Hepatic stellate cell (primary cell): ENCODE measurements at regions not wholly inside any gene's neighbourhood (a gene's known extent, or its start where the extent isn't known, plus 50 kb on each side); places are given as distances from the start of the nearest gene placed in this dataset.
"Not testable (repeated sequence)": the region's sequence is repeated elsewhere in the genome, so short reads cannot be mapped to it uniquely, and the experiment has no call there.

Experiments used
- DNase-seq: peaks from one replicate; pipeline ENCODE4 v3.0.0; 2011; ENCODE audit warnings: low spot score

DNA sequence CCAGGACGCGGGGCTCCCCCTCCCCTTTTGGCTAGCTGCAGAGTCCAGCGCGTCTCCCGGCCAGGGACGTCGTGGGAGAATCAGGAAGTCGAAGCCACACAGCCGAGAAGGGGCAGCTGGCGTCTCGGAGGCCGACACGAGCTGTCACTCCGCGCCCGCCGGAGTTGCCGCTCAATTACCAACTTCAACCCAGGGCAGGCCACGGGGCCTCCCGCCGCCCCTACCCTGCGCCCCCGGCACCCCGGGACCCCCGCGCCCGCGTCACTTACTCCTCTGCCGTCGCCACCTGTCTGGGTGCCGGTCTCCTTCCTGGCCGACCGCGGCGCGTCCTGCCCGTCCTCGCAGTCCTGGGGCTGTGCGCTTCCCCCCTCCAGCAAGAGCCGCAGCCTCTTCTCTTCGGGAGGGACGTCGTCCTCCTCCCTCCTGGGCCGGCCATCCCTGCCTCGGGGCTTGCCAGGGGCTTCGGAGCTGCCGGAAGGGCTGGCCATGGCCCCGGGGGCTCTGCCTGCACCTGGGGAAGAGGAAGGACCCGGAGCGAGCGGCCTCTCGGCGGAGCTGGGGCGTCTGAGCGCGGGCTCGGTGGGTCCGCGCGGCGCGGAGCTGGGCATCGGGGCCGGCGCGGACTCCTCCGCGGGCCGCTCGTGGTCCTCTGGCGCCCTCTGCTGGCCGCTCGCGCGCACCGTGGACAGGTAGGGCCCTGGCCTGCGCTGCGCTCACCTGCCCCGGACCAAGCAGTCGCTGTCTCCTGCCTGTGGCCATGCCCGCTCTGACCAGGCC is 65.6 kb upstream of the CLEC6A start:
- DNase-seq: not testable (repeated sequence)

DNA sequence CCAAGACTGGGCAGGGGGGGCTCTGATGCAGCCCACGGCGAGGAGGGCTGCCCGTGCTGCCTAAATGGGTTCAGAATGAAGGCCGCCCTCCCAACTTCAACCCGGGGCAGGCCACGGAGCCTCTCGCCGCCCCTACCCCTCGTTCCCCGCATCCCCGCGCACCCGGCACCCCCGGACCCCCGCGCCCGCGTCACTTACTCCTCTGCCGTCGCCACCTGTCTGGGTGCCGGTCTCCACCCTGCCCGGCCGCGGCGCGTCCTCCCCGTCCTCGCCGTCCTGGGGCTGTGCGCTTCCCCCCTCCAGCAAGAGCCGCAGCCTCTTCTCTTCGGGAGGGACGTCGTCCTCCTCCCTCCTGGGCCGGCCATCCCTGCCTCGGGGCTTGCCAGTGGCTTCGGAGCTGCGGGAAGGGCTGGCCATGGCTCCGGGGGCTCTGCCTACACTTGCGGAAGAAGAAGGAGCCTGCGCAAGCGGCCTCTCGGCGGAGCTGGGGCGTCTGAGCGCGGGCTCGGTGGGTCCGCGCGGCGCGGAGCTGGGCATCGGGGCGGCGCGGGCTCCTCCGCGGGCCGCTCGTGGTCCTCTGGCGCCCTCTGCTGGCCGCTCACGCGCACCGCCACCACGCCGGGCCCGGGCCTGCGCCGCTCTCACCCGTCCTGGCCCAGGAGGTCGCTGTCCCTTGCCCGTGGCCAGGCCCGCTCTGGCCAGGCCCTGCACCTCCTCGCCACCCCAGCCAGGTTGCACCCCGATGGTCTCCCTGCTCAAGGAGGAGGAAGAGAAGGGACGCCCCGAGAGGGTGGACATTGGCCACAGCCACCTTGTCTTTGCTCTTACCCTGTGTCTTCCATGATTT is 59.3 kb upstream of the CLEC6A start:
- not testable (repeated sequence) for DNase-seq

DNA sequence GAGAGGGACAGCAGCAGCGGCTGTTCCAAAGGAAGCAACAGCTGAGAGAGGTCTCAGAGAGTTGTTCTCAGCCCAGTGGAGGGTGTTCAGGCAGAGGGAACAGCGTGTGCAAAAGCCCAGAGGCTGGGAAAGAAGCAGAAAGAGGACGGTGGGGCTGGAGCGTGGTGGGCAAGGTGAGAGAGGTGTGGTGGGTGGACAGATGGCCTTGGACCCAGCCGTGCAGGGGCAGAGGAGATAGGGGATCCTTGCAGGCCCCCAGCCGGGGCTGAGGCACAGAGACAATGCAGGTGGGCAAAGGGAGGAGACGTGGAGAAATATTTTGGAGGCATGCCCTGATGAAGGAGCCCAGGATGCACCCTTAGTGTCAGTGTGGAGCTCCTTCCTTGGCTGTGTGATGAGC is 58.4 kb upstream of the CLEC6A start:
- not testable (repeated sequence) for DNase-seq

DNA sequence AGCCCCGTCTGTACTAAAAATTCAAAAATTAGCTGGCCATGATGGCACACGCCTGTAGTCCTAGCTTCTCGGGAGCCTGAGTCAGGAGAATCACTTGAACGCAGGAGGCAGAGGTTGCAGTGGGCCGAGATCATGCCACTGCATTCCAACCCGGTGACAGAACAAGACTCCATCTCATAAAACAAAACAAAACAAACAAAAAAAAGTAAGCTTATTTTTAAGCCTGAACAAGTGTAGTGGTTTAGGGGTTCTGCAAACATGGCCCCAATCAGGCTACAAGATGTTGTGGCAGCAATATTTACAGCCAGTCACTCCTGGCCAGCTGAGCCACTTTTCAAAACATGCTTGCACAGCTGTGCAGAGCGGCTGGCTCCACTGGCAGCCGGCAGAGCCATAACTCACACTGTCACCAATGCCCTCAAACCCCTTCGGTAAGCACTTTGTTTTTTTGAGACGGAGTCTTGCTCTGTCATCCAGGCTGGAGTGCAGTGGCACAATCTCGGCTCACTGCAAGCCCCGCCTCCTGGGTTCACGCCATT is 56.2 kb upstream of the CLEC6A start:
- not testable (repeated sequence) for DNase-seq

DNA sequence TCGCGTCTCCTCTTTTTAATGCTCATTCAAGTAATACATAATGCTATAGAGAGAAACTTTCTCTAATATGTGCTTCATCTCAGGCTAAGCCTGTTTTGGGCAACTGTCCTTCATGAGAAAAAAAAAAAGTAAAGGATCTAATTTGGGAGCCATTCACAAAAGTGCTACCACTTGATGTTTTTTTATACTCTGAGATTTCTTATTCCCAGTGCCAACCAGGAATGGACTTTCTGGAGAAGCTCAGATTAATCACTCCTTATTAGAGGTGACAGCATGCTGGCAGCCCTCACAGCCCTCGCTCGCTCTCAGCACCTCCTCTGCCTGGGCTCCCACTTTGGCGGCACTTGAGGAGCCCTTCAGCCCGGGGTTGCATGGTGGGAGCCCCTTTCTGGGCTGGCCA is 51.9 kb upstream of the CLEC6A start:
- not testable (repeated sequence) for DNase-seq

DNA sequence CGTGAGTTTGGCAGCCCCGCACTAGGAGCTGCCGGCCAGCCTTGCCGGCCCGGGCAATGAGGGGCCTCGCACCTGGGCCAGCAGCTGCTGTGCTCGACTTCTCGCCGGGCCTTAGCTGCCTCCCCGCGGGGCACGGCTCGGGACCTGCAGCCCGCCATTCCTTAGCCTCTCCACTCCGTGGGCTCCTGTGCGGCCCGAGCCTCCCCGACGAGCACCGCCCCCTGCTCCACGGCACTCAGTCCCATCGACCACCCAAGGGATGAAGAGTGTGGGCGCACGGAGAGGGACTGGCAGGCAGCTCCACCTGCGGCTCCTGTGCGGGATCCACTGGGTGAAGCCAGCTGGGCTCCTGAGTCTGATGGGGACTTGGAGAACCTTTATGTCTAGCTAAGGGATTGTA is 51.4 kb upstream of the CLEC6A start:
- DNase-seq: not testable (repeated sequence)
